ENCODE measurements at regions not wholly inside any gene's neighbourhood (a gene's known extent, or its start where the extent isn't known, plus 50 kb on each side); places are given as distances from the start of the nearest gene placed in this dataset.

GRCh38 chr2:240237609-240238174, 97.2 kb upstream of the OTOS start:
- Histone ChIP-seq H3K4me3 (ENCODE audit: extremely low read depth in 1 of 4, insufficient read depth in 2 of 4, low read depth in 3 of 4, low read length in 4 of 4) (no peak overlapping the region), H4K20me1 (replicated peaks in 1 of 2; ENCODE audit: control insufficient read depth in 1 of 2, insufficient read depth in 2 of 2, low read length in 2 of 2) (peaks cover 1 to 4% of the 10 kb centered on the region in 2 experiments), H3K79me2 (ENCODE audit: control insufficient read depth in 1 of 2, insufficient read depth in 2 of 2, low read length in 2 of 2) (no peaks in the 10 kb centered on the region), H3K18ac (ENCODE audit: extremely low read depth, low read length) (no peak overlapping the region), H2AFZ (ENCODE audit: low read length) (no peak overlapping the region), H4K91ac (replicated peaks; ENCODE audit: insufficient read length, low read length) (no peak overlapping the region), H3K79me1 (ENCODE audit: low read depth, low read length) (no peaks in the 10 kb centered on the region), H2BK12ac (ENCODE audit: low read depth, low read length) (no peak overlapping the region), H2BK20ac (ENCODE audit: low read length) (no peak overlapping the region), H3K4me2 (ENCODE audit: insufficient read depth in 1 of 2, low read depth in 2 of 2, low read length in 2 of 2) (no peak overlapping the region), H4K8ac (ENCODE audit: extremely low read depth, insufficient read depth, low read length) (no peak overlapping the region), H3K9me3 (ENCODE audit: insufficient read depth in 2 of 2, low read depth in 1 of 2, low read length in 1 of 2) (no peaks in the 10 kb centered on the region), H3K23ac (ENCODE audit: insufficient read length) (no peak overlapping the region), H3K23me2 (ENCODE audit: low read depth, low read length) (peaks cover 5% of the 10 kb centered on the region; the same call in 1 of the 2 replicates), H2BK120ac (replicated peaks; ENCODE audit: low read depth, low read length) (no peak overlapping the region), H3K56ac (replicated peaks; ENCODE audit: insufficient read length, low read depth, low read length) (no peak overlapping the region), H2BK15ac (ENCODE audit: low read length) (no peak overlapping the region), H3K27me3 (replicated peaks in 1 of 4; ENCODE audit: control insufficient read depth in 3 of 4, extremely low read depth in 1 of 4, insufficient read depth in 3 of 4, low read length in 3 of 4) (peaks cover 0 to 2% (median 0%) of the 10 kb centered on the region in 4 experiments; a peak in 3 of 7 replicates), H3K4me1 (replicated peaks in 1 of 4; ENCODE audit: control insufficient read depth in 3 of 4, insufficient read depth in 4 of 4, low read length in 3 of 4) (peaks cover 0 to 6% (median 2%) of the 10 kb centered on the region in 4 experiments; a peak in 5 of 7 replicates), H3K4ac (replicated peaks; ENCODE audit: insufficient read length, low read depth, low read length) (no peak overlapping the region), H3K9ac (replicated peaks in 1 of 4; ENCODE audit: extremely low read depth in 1 of 4, low read depth in 3 of 4, low read length in 3 of 4) (no peak overlapping the region), H3K36me3 (ENCODE audit: control insufficient read depth in 2 of 4, insufficient read depth in 4 of 4, low read length in 3 of 4) (no peaks in the 10 kb centered on the region), H2AK5ac (ENCODE audit: low read depth, low read length) (no peak overlapping the region), H3K27ac (ENCODE audit: low read depth, low read length) (no peak overlapping the region), H2BK5ac (ENCODE audit: low read depth, low read length) (no peak overlapping the region), H3K14ac (ENCODE audit: insufficient read length) (no peak overlapping the region), H4K5ac (ENCODE audit: insufficient read length, low read depth, low read length) (no peak overlapping the region)
- FAIRE-seq (no peak), DNase-seq (ENCODE audit: low read depth in 1 of 2, low spot score in 2 of 2) (peak in 1 of 2 experiments; percentile 26)
- CTCF ChIA-PET (ENCODE audit: partially characterized antibody) = no interaction called here
- TF ChIP-seq TAF7 (optimal IDR thresholded peaks at IDR 0.05; ENCODE audit: borderline replicate concordance, low read depth, low read length) (no peak), CBX5 (IDR thresholded peaks at IDR 0.05; ENCODE audit: low read depth, low read length) (no peak), SIX5 (IDR thresholded peaks at IDR 0.05; ENCODE audit: low read depth, low read length) (no peak), CEBPB (IDR thresholded peaks at IDR 0.05; ENCODE audit: low read depth, low read length) (no peak), TEAD4 (IDR thresholded peaks at IDR 0.05; ENCODE audit: low read depth, low read length) (no peak), SP1 (IDR thresholded peaks at IDR 0.05; ENCODE audit: low read depth, low read length) (no peak), SP4 (IDR thresholded peaks at IDR 0.05; ENCODE audit: low read length) (no peak), EGR1 (IDR thresholded peaks at IDR 0.05; ENCODE audit: borderline replicate concordance, low read depth, low read length) (no peak)
- WGBS, 2 experiments (ENCODE audit: extremely low coverage in 1 of 2, insufficient coverage in 1 of 2, insufficient read length in 1 of 2, insufficient replicate concordance in 2 of 2, low coverage in 1 of 2, low lambda C conversion rate in 2 of 2, missing lambda C conversion rate in 1 of 2) = 83% methylated on average over 11 of the region's 11 CpGs; no CpG with 5 or more reads in 1 of the 2 experiments
- POLR2A ChIA-PET (ENCODE audit: partially characterized antibody) = no interaction called here

All from H1 (cell line).